Panc1 (cell line): ENCODE measurements at regions not wholly inside any gene's neighbourhood (a gene's known extent, or its start where the extent isn't known, plus 50 kb on each side); places are given as distances from the start of the nearest gene placed in this dataset.

Experiments used
- ATAC-seq: fragments of 200-7000 bp; cut with Tn5 transposase; 2 replicates; pipeline ENCODE4 v1.9.1; 2020; ENCODE audit warnings: mild to moderate bottlenecking, moderate library complexity
- BruUV-seq: library from RNA; stranded (reverse); fragments of 400-500 nt; replicated peaks from 2 replicates; lab custom pipeline; 2021; lab: Mats Ljungman, UMichigan
- CTCF ChIA-PET: fragments of 300-600 bp; sonication (Branson Sonifier 250); formaldehyde crosslinking; loops from one replicate; lab custom pipeline; 2022; ENCODE audit warnings: antibody characterized with exemption; lab: Charles Lee
- POLR2A ChIA-PET: fragments of 300-600 bp; sonication (Branson Sonifier 250); formaldehyde crosslinking; loops from one replicate; lab custom pipeline; 2022; ENCODE audit warnings: antibody characterized with exemption; lab: Charles Lee
- DNase-seq: peaks from one replicate; pipeline ENCODE4 v3.0.0-alpha.2; 2010; ENCODE audit warnings: low read depth, low spot score
- H3K27ac ChIP-seq: 2 replicates; pipeline ENCODE4 v1.5.1; 2011; ENCODE audit warnings: mild to moderate bottlenecking, low read length, inconsistent platforms
- H3K27me3 ChIP-seq: fragments of 200-500 bp; sonication (Bioruptor generic); 2 replicates; pipeline ENCODE4 v1.6.0; 2014; ENCODE audit warnings: low read length, inconsistent platforms; ENCODE audit not compliant: control insufficient read depth, insufficient read depth
- H3K36me3 ChIP-seq: fragments of 200-500 bp; sonication (Bioruptor generic); 2 replicates; pipeline ENCODE4 v1.5.1; 2014; ENCODE audit warnings: inconsistent platforms, mild to moderate bottlenecking, low read length, moderate library complexity; ENCODE audit not compliant: control insufficient read depth, insufficient read depth
- H3K4me1 ChIP-seq: 2 replicates; pipeline ENCODE4 v1.5.1; 2011; ENCODE audit warnings: inconsistent platforms, mild to moderate bottlenecking, low read length, moderate library complexity; ENCODE audit not compliant: control insufficient read depth, insufficient read depth
- H3K4me3 ChIP-seq, 2 experiments: 2 replicates each; pipeline ENCODE4 v1.5.1; 2011 to 2012; ENCODE audit warnings: low read depth in 2 of 2, low read length in 2 of 2, mild to moderate bottlenecking in 2 of 2, inconsistent platforms in 1 of 2, moderate library complexity in 1 of 2
- H3K9me3 ChIP-seq: fragments of 200-500 bp; sonication (Bioruptor generic); 2 replicates; pipeline ENCODE4 v1.5.1; 2014; ENCODE audit warnings: low read depth, mild to moderate bottlenecking, inconsistent platforms, low read length, moderate library complexity; ENCODE audit not compliant: control insufficient read depth, insufficient read depth
- CTCF ChIP-seq: fragments of 450-650 bp; IDR thresholded peaks from 2 replicates; pipeline ENCODE4 v1.5.1; 2017; ENCODE audit warnings: mild to moderate bottlenecking
- POLR2AphosphoS5 ChIP-seq: IDR thresholded peaks from 2 replicates; pipeline ENCODE4 v1.6.1; 2012; ENCODE audit warnings: mild to moderate bottlenecking, low read depth, low read length, moderate library complexity
- REST ChIP-seq, 2 experiments: IDR thresholded peaks; 2 replicates each; pipeline ENCODE4 v1.6.1; 2011 to 2012; ENCODE audit warnings: low read depth in 2 of 2, control low read depth in 1 of 2, low read length in 1 of 2, mild to moderate bottlenecking in 1 of 2, moderate library complexity in 1 of 2; ENCODE audit not compliant: insufficient read depth in 1 of 2
- SIN3A ChIP-seq: IDR thresholded peaks from 2 replicates; pipeline ENCODE4 v1.6.1; 2012; ENCODE audit warnings: low read depth, mild to moderate bottlenecking, low read length, moderate library complexity, borderline replicate concordance; ENCODE audit not compliant: insufficient read depth
- TCF7L2 ChIP-seq: IDR thresholded peaks from 2 replicates; pipeline ENCODE4 v1.6.1; 2011; ENCODE audit warnings: mild to moderate bottlenecking, low read depth, low read length, inconsistent platforms
- in situ Hi-C: cut with HindIII; loops from 2 replicates; pipeline ENCODE4 v1.10.0; 2016; ENCODE audit warnings: low sequenced_read_pairs, low pct_unique_long_range_greater_than_20kb
- intact Hi-C: fragments of 100-400 bp; cut with micrococcal nuclease; formaldehyde crosslinking; loops from one replicate; pipeline ENCODE4 v1.10.0; 2022; ENCODE audit not compliant: unreplicated experiment

DNA sequence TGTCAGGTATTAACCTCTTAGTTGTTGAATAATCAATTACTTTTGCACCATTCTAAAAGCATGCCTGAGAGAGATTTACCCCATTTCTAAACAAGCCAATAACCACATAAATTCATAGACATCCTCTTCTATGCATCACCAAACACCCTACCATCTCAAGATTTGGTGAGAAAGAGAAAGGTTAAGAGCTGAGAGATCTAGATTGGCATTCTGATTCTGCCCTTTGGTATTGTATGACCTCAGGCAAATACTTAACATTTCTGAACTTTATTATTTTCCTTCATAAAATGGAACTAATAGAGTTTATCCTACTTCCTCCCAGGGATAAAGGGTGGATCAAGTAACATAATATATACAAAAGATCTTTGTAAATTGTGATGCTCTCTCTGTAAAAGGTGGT, 146.5 kb upstream of the MME start:
- H3K4me1 ChIP-seq = no peaks in the 10 kb centered on the region
- intact Hi-C loops (no loop called here), in situ Hi-C loops (no loop called here)
- H3K4me3 ChIP-seq = no peak overlapping the region
- no peaks in the 10 kb centered on the region for H3K36me3 ChIP-seq
- no peaks in the 10 kb centered on the region for H3K9me3 ChIP-seq
- no peak for ATAC-seq
- ChIA-PET CTCF (no interaction called here), POLR2A (no interaction called here)
- no peak for TF ChIP-seq REST (IDR thresholded peaks at IDR 0.05; ENCODE audit: insufficient read depth in 1 of 2, low read depth in 2 of 2, low read length in 1 of 2)
- TF ChIP-seq TCF7L2 = no peak
- TF ChIP-seq SIN3A = no peak
- TF ChIP-seq CTCF = no peak
- no peak for TF ChIP-seq POLR2AphosphoS5
- no peak overlapping the region for H3K27ac ChIP-seq
- no peak for DNase-seq
- BruUV-seq = no TSS peak
- H3K27me3 ChIP-seq = no peaks in the 10 kb centered on the region

DNA sequence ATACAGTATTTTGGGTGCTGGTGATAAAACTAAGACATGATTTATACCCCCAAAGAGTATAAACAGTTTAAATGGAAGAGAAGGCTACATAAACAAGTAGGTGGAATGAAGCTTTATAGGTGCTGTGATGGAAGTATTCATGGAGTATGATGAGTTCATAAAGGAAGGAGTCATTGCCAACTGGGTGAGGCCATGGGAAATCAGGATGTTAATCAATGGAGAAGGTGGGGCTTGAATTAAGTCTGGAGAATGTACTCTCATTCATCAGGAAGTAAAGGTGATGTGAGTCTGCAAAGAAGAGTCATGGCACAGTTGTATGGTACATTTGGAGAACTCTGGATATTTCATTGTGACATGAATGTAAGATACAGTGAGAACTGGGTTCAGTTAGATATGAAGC, 147.5 kb upstream of the MME start:
- no peak overlapping the region for H3K27ac ChIP-seq
- TF ChIP-seq REST (IDR thresholded peaks at IDR 0.05; ENCODE audit: insufficient read depth in 1 of 2, low read depth in 2 of 2, low read length in 1 of 2) (no peak), POLR2AphosphoS5 (no peak)
- no peaks in the 10 kb centered on the region for H3K36me3 ChIP-seq
- DNase-seq (no peak), ATAC-seq (no peak)
- H3K4me1 ChIP-seq = no peaks in the 10 kb centered on the region
- POLR2A ChIA-PET = no interaction called here
- no peaks in the 10 kb centered on the region for H3K9me3 ChIP-seq
- H3K27me3 ChIP-seq = no peaks in the 10 kb centered on the region
- no TSS peak for BruUV-seq
- in situ Hi-C loops (no loop called here), intact Hi-C loops (no loop called here)
- H3K4me3 ChIP-seq = no peak overlapping the region
- CTCF ChIA-PET = no interaction called here
